CD8-positive, alpha-beta memory T cell (primary cell): ENCODE measurements at regions not wholly inside any gene's neighbourhood (a gene's known extent, or its start where the extent isn't known, plus 50 kb on each side); places are given as distances from the start of the nearest gene placed in this dataset.
A peak's percentile ranks its signal among the peaks of the same experiment; 100 is the strongest.

Source experiments
- CTCF ChIA-PET: fragments of 350-600 bp; sonication (Branson Sonifier 250); formaldehyde crosslinking; loops from one replicate; lab custom pipeline; 2021; ENCODE audit warnings: antibody characterized with exemption; lab: Charles Lee
- POLR2A ChIA-PET: fragments of 350-600 bp; sonication (Branson Sonifier 250); formaldehyde crosslinking; loops from one replicate; lab custom pipeline; 2021; ENCODE audit warnings: antibody characterized with exemption; lab: Charles Lee
- DNase-seq, 5 donors: peaks; one replicate each; pipeline versions ENCODE4 v3.0.0 to v3.0.0-alpha.2; 2020 to 2022; ENCODE audit warnings: mixed read lengths in 1 of 5
- H3K27ac ChIP-seq: one replicate; pipeline ENCODE4 v1.7.0; 2013; ENCODE audit warnings: low read depth, mild to moderate bottlenecking, low read length, moderate library complexity
- H3K27me3 ChIP-seq: 2 replicates; pipeline ENCODE4 v1.7.0; 2013; ENCODE audit warnings: low read length, mild to moderate bottlenecking; ENCODE audit not compliant: insufficient read depth, poor library complexity, severe bottlenecking
- H3K36me3 ChIP-seq: 2 replicates; pipeline ENCODE4 v1.7.0; 2013; ENCODE audit warnings: mild to moderate bottlenecking, low read length, moderate library complexity; ENCODE audit not compliant: insufficient read depth
- H3K4me1 ChIP-seq: 2 replicates; pipeline ENCODE4 v1.7.0; 2013; ENCODE audit warnings: mild to moderate bottlenecking, low read length, moderate library complexity; ENCODE audit not compliant: insufficient read depth
- H3K4me3 ChIP-seq: 2 replicates; pipeline ENCODE4 v1.7.0; 2013; ENCODE audit warnings: mild to moderate bottlenecking, low read length
- H3K9me3 ChIP-seq: 2 replicates; pipeline ENCODE4 v1.7.0; 2013; ENCODE audit warnings: mild to moderate bottlenecking, low read length
- H3K27ac Mint-ChIP-seq, 8 donors: one replicate each; pipeline ENCODE4 v1.8.0; 2020 to 2021; ENCODE audit warnings: mixed read lengths in 8 of 8, mild to moderate bottlenecking in 6 of 8, inconsistent platforms in 3 of 8, moderate library complexity in 3 of 8
- H3K27me3 Mint-ChIP-seq, 2 donors: one replicate each; pipeline ENCODE4 v1.8.0; 2020 to 2021; ENCODE audit warnings: mixed read lengths in 2 of 2, mild to moderate bottlenecking in 1 of 2, moderate library complexity in 1 of 2
- H3K36me3 Mint-ChIP-seq, 3 donors: one replicate each; pipeline ENCODE4 v1.8.0; 2020 to 2021; ENCODE audit warnings: mixed read lengths in 3 of 3, inconsistent platforms in 1 of 3, mild to moderate bottlenecking in 1 of 3
- H3K4me1 Mint-ChIP-seq, 3 donors: one replicate each; pipeline ENCODE4 v1.8.0; 2020 to 2021; ENCODE audit warnings: mixed read lengths in 3 of 3, inconsistent platforms in 1 of 3, mild to moderate bottlenecking in 1 of 3
- H3K4me3 Mint-ChIP-seq, 7 donors: one replicate each; pipeline ENCODE4 v1.8.0; 2020 to 2021; ENCODE audit warnings: mixed read lengths in 7 of 7, mild to moderate bottlenecking in 6 of 7, moderate library complexity in 4 of 7, inconsistent platforms in 2 of 7
- H3K9me3 Mint-ChIP-seq, 5 donors: one replicate each; pipeline ENCODE4 v1.8.0; 2020 to 2022; ENCODE audit warnings: mixed read lengths in 5 of 5, mild to moderate bottlenecking in 3 of 5, moderate library complexity in 2 of 5, inconsistent platforms in 1 of 5

GRCh38 chr13:26932465-26932864 lies 171.9 kb upstream of the GPR12 start:
- no peak for DNase-seq
- Mint-ChIP-seq H3K4me3 (no peak overlapping the region), H3K9me3 (no peaks in the 10 kb centered on the region), H3K36me3 (no peaks in the 10 kb centered on the region), H3K4me1 (peaks cover 0 to 6% (median 6%) of the 10 kb centered on the region in 3 donors), H3K27ac (no peak overlapping the region), H3K27me3 (no peaks in the 10 kb centered on the region)
- POLR2A ChIA-PET, result no interaction called here
- H3K27me3 ChIP-seq, result no peaks in the 10 kb centered on the region
- H3K9me3 ChIP-seq, result no peaks in the 10 kb centered on the region
- CTCF ChIA-PET, result interaction anchor here (2.1 kb wide), 1 partner anchor 234 kb away, joined by 6 read pairs; no protein-coding TSS in a partner anchor
- H3K27ac ChIP-seq, result no peak overlapping the region
- no peak overlapping the region for H3K4me3 ChIP-seq
- H3K4me1 ChIP-seq, result no peaks in the 10 kb centered on the region
- H3K36me3 ChIP-seq, result no peaks in the 10 kb centered on the region

GRCh38 chr13:26929971-26930730 lies 169.6 kb upstream of the GPR12 start:
- peak; percentile 35 to 74 (median 57) for DNase-seq
- no peaks in the 10 kb centered on the region for H3K36me3 Mint-ChIP-seq
- ChIA-PET CTCF (interaction anchor here (0.6 to 2.9 kb wide), 14 partner anchors 8 to 745 kb away, joined by 3 to 8 read pairs (median 4); no protein-coding TSS in a partner anchor), POLR2A (no interaction called here)
- H3K4me1 ChIP-seq, result no peaks in the 10 kb centered on the region
- H3K27ac ChIP-seq, result no peak overlapping the region
- peaks cover 0 to 6% (median 6%) of the 10 kb centered on the region in 3 donors for H3K4me1 Mint-ChIP-seq
- H3K4me3 ChIP-seq, result no peak overlapping the region
- no peak overlapping the region for H3K4me3 Mint-ChIP-seq
- H3K27ac Mint-ChIP-seq, result peak overlapping the region in 1 of 8 donors; percentile 40
- H3K27me3 ChIP-seq, result no peaks in the 10 kb centered on the region
- no peaks in the 10 kb centered on the region for H3K36me3 ChIP-seq
- H3K9me3 Mint-ChIP-seq, result no peaks in the 10 kb centered on the region
- peaks cover 4 to 7% of the 10 kb centered on the region in 2 donors for H3K27me3 Mint-ChIP-seq
- H3K9me3 ChIP-seq, result no peaks in the 10 kb centered on the region

- Histone ChIP-seq H3K9me3 (no peaks in the 10 kb centered on the region), H3K36me3 (no peaks in the 10 kb centered on the region), H3K4me1 (no peaks in the 10 kb centered on the region), H3K4me3 (no peak overlapping the region), H3K27me3 (no peaks in the 10 kb centered on the region), H3K27ac (no peak overlapping the region)
- ChIA-PET CTCF (no interaction called here), POLR2A (no interaction called here)
- H3K9me3 Mint-ChIP-seq, result no peaks in the 10 kb centered on the region
- no peak overlapping the region for H3K27ac Mint-ChIP-seq
- no peak for DNase-seq
- H3K4me3 Mint-ChIP-seq, result no peak overlapping the region
- H3K36me3 Mint-ChIP-seq, result no peaks in the 10 kb centered on the region
- H3K4me1 Mint-ChIP-seq, result peaks cover 0 to 6% (median 6%) of the 10 kb centered on the region in 3 donors
- H3K27me3 Mint-ChIP-seq, result peaks cover 10 to 31% of the 10 kb centered on the region in 2 donors
Observed at GRCh38 chr13:26927511-26927910, 166.9 kb upstream of the GPR12 start.

GRCh38 chr13:26926371-26926770 lies 165.8 kb upstream of the GPR12 start:
- Mint-ChIP-seq H3K27me3 (peaks cover 20 to 42% of the 10 kb centered on the region in 2 donors), H3K9me3 (no peaks in the 10 kb centered on the region), H3K27ac (no peak overlapping the region), H3K36me3 (no peaks in the 10 kb centered on the region), H3K4me1 (peaks cover 0 to 6% (median 6%) of the 10 kb centered on the region in 3 donors), H3K4me3 (no peak overlapping the region)
- H3K4me1 ChIP-seq, result no peaks in the 10 kb centered on the region
- H3K27me3 ChIP-seq, result no peaks in the 10 kb centered on the region
- ChIA-PET CTCF (no interaction called here), POLR2A (no interaction called here)
- H3K9me3 ChIP-seq, result no peaks in the 10 kb centered on the region
- H3K4me3 ChIP-seq, result no peak overlapping the region
- H3K36me3 ChIP-seq, result no peaks in the 10 kb centered on the region
- DNase-seq, result no peak
- no peak overlapping the region for H3K27ac ChIP-seq

GRCh38 chr13:26923824-26924605 lies 163.4 kb upstream of the GPR12 start:
- H3K36me3 ChIP-seq, result no peaks in the 10 kb centered on the region
- Mint-ChIP-seq H3K4me3 (no peak overlapping the region), H3K36me3 (no peaks in the 10 kb centered on the region), H3K27me3 (peaks cover 23 to 48% of the 10 kb centered on the region in 2 donors), H3K27ac (no peak overlapping the region), H3K4me1 (no peaks in the 10 kb centered on the region), H3K9me3 (no peaks in the 10 kb centered on the region)
- no peak for DNase-seq
- ChIA-PET CTCF (no interaction called here), POLR2A (no interaction called here)
- H3K4me3 ChIP-seq, result no peak overlapping the region
- no peak overlapping the region for H3K27ac ChIP-seq
- H3K27me3 ChIP-seq, result no peaks in the 10 kb centered on the region
- H3K9me3 ChIP-seq, result no peaks in the 10 kb centered on the region
- H3K4me1 ChIP-seq, result no peaks in the 10 kb centered on the region

DNA sequence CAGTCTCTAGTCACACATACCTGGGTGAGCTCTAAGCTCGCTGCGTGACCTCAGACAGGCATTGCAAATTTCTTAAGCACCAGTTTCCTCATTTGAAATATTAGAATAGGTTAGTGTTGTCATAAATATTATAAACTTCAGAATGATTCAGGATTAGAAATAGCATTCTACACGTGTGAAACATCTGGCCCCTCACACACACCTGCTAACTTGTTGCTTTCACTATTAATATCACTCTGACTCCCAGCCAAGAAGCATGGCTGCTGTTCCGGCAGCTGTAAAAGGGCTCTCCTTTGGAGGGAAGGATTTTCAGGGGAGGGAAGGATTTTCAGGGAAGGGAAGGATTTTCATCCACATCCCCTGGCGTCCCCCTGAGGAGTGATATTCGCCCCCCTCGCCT lies 161.3 kb upstream of the GPR12 start:
- ChIA-PET CTCF (interaction anchor here (0.9 kb wide), 1 partner anchor 9 kb away, joined by 3 read pairs; no protein-coding TSS in a partner anchor), POLR2A (no interaction called here)
- no peaks in the 10 kb centered on the region for H3K4me1 ChIP-seq
- H3K27ac ChIP-seq, result no peak overlapping the region
- no peaks in the 10 kb centered on the region for H3K36me3 ChIP-seq
- Mint-ChIP-seq H3K4me3 (no peak overlapping the region), H3K27me3 (peaks cover 25 to 48% of the 10 kb centered on the region in 2 donors), H3K4me1 (no peaks in the 10 kb centered on the region), H3K9me3 (no peaks in the 10 kb centered on the region), H3K36me3 (no peaks in the 10 kb centered on the region), H3K27ac (no peak overlapping the region)
- H3K4me3 ChIP-seq, result no peak overlapping the region
- no peaks in the 10 kb centered on the region for H3K9me3 ChIP-seq
- DNase-seq, result no peak
- no peaks in the 10 kb centered on the region for H3K27me3 ChIP-seq

- CTCF ChIA-PET, result no interaction called here
- POLR2A ChIA-PET, result no interaction called here
- no peaks in the 10 kb centered on the region for H3K36me3 ChIP-seq
- Mint-ChIP-seq H3K9me3 (no peaks in the 10 kb centered on the region), H3K4me3 (no peak overlapping the region), H3K27me3 (peaks cover 25 to 48% of the 10 kb centered on the region in 2 donors), H3K27ac (no peak overlapping the region), H3K36me3 (no peaks in the 10 kb centered on the region), H3K4me1 (no peaks in the 10 kb centered on the region)
- H3K27ac ChIP-seq, result no peak overlapping the region
- H3K9me3 ChIP-seq, result no peaks in the 10 kb centered on the region
- no peaks in the 10 kb centered on the region for H3K4me1 ChIP-seq
- no peaks in the 10 kb centered on the region for H3K27me3 ChIP-seq
- no peak for DNase-seq
- H3K4me3 ChIP-seq, result no peak overlapping the region
Observed at GRCh38 chr13:26920614-26921355, 160.2 kb upstream of the GPR12 start.
